ENCODE measurements at regions not wholly inside any gene's neighbourhood (a gene's known extent, or its start where the extent isn't known, plus 50 kb on each side); places are given as distances from the start of the nearest gene placed in this dataset.

- TF ChIP-seq, protein P1, sequence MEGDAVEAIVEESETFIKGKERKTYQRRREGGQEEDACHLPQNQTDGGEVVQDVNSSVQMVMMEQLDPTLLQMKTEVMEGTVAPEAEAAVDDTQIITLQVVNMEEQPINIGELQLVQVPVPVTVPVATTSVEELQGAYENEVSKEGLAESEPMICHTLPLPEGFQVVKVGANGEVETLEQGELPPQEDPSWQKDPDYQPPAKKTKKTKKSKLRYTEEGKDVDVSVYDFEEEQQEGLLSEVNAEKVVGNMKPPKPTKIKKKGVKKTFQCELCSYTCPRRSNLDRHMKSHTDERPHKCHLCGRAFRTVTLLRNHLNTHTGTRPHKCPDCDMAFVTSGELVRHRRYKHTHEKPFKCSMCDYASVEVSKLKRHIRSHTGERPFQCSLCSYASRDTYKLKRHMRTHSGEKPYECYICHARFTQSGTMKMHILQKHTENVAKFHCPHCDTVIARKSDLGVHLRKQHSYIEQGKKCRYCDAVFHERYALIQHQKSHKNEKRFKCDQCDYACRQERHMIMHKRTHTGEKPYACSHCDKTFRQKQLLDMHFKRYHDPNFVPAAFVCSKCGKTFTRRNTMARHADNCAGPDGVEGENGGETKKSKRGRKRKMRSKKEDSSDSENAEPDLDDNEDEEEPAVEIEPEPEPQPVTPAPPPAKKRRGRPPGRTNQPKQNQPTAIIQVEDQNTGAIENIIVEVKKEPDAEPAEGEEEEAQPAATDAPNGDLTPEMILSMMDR (IDR thresholded peaks at IDR 0.05) = no peak
- TF ChIP-seq POLR2A (IDR thresholded peaks at IDR 0.05) = no peak
These were observed 106.7 kb downstream of the FAM43A start for GRCh38 chr3:194792368-194792767.
